ENCODE measurements at regions not wholly inside any gene's neighbourhood (a gene's known extent, or its start where the extent isn't known, plus 50 kb on each side); places are given as distances from the start of the nearest gene placed in this dataset.
"Not testable (repeated sequence)": the region's sequence is repeated elsewhere in the genome, so short reads cannot be mapped to it uniquely, and the experiment has no call there.

DNA sequence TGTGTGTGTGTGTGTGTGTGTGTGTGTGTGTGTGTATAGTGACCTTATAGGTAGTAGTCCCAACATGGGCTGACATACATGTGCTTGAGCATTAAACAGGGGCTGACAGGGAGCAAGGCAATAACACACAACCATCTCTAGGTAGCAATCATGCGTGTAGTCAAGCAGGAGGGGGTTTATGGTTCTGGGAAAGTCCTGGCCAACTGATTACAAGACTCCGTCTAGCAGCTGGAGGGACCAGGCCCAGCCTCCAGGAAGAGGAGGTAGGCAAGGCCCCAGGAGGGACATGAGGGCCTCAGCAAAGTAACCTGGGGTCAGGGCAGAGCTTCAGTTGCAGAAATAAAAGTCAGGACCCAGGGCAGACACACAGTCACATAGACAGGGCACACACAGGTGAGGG, 60.6 kb upstream of the E2F3 start:
- TF ChIP-seq, protein P1, sequence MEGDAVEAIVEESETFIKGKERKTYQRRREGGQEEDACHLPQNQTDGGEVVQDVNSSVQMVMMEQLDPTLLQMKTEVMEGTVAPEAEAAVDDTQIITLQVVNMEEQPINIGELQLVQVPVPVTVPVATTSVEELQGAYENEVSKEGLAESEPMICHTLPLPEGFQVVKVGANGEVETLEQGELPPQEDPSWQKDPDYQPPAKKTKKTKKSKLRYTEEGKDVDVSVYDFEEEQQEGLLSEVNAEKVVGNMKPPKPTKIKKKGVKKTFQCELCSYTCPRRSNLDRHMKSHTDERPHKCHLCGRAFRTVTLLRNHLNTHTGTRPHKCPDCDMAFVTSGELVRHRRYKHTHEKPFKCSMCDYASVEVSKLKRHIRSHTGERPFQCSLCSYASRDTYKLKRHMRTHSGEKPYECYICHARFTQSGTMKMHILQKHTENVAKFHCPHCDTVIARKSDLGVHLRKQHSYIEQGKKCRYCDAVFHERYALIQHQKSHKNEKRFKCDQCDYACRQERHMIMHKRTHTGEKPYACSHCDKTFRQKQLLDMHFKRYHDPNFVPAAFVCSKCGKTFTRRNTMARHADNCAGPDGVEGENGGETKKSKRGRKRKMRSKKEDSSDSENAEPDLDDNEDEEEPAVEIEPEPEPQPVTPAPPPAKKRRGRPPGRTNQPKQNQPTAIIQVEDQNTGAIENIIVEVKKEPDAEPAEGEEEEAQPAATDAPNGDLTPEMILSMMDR (IDR thresholded peaks at IDR 0.05; ENCODE audit: low read depth, low read length), result no peak

DNA sequence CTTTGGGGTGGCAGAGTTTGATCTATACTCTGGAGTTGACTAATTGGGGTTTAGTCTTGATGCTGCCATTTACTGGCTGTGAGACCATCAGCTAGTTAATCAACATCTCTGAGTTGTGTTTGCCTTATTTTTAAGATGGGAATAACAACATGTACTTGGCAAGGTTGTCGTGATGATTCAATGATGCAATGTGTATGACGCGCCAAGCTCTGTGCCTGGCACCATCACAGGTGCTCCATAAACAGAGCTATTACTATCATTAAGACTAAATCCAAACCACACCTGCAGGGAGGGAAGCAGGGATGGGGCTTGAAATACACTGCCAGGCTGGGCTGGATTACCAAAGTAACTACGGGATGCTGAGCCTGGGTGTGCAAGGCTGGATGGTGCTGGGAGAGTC, 60.1 kb upstream of the E2F3 start:
- TF ChIP-seq, protein P1 (IDR thresholded peaks at IDR 0.05; ENCODE audit: low read depth, low read length), result no peak
- DNase-seq (ENCODE audit: extremely low read depth, low read depth), result no peak

More for the DNA sequence above, 60.6 kb upstream of the E2F3 start:
- DNase-seq (ENCODE audit: extremely low read depth, low read depth), result no peak

DNA sequence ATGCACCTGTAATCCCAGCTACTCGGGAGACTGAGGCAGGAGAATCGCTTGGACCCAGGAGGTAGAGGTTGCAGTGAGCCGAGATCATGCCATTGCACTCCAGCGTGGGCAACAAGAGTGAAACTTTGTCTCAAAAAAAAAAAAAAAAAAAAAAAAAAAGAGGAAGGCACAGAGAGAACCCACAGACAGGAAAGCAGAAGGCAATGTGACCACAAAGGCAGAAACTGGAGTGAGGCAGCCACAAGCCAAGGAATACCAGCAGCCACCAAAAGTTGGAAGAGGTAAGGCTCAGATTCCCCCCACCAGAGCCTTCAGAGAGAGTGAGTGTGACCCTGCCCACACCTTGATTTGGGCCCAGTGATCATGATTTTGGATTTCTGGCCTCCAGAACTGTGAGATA, 54.7 kb upstream of the E2F3 start:
- not testable (repeated sequence) for DNase-seq (ENCODE audit: extremely low read depth, low read depth)

DNA sequence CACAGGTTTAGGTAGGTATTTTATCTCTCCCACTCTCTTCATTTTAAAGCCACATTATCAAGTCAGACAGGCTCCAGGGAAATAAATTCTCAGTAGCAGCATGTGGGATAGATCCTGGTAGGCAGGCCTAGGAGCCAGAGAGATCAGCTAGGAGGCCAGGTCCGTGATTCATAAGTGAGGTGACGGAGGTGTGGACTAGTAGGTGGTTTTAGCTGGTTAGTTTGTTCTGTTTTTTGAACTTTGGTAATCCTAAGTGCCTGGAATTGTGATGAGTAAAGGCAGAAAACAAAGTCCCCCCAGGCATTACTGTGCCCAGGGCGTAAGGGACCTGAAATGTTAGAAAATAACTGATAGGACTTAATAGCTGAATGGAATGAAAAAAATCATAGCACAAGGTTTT, 53.6 kb upstream of the E2F3 start:
- TF ChIP-seq, protein P1 (IDR thresholded peaks at IDR 0.05; ENCODE audit: low read depth, low read length), result no peak
- no peak for DNase-seq (ENCODE audit: extremely low read depth, low read depth)

DNA sequence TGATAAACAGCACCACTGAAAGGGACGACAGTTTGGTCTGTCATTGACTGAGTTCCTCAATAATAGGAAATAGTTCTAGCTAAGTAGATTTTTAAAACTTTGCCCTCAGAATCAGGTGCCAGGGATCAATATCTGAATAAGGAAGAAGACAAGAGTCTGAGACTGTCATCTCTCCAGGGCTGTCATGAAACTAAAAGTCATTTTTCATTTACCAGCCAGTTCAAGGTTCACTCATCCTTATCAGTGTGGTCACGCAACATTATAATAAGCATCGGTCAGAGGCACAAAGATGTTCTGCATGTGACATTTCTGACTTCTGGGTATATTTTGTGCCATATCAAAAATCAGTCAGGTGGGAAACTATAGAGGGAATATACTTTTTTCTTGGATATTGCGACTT, 52.5 kb upstream of the E2F3 start:
- no peak for DNase-seq (ENCODE audit: extremely low read depth, low read depth)

DNA sequence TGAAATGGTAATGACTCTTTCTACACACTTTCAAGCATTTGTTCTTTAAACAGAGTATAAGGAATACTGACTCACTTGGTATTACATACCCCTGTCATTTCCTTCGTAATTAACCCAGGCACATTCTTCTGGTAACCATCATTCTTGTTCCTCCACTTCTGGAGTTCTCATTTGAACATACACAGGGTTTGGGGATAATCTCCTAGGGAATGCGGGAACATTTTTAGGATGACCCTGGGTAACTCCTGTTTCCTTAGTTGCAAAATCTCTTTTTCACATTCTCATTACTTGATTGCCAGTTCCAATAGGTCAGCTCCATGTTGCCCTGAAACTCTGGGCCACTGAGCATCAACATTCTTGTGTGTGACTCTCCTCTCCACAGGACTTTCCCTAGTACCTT, 51.5 kb upstream of the E2F3 start:
- TF ChIP-seq, protein P1 (IDR thresholded peaks at IDR 0.05; ENCODE audit: low read depth, low read length), result no peak
- DNase-seq (ENCODE audit: extremely low read depth, low read depth), result no peak

More for the DNA sequence above, 52.5 kb upstream of the E2F3 start:
- TF ChIP-seq, protein P1 (IDR thresholded peaks at IDR 0.05; ENCODE audit: low read depth, low read length), result no peak

DNA sequence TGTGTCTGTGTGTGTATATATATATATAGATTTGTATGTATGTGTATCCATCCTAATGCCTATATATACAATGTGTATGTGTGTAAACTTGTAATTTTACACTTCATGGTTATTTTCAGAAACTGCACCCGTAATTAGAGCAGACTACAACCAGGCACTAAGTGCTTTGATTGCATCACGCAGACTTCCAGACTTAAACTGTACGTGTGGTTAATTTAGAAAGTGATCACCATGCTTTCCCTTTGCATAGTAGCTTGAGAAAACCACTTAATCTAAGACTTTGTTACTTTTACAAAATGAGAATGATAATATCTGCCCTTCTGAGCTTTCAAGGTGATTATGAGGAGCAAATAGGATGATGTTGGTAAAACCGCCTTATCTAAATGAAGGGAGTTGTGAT, 50.1 kb upstream of the E2F3 start:
- TF ChIP-seq, protein P1 (IDR thresholded peaks at IDR 0.05; ENCODE audit: low read depth, low read length), result no peak
- DNase-seq (ENCODE audit: extremely low read depth, low read depth), result no peak

Data from AG09319 (cell line).